ENCODE measurements at regions not wholly inside any gene's neighbourhood (a gene's known extent, or its start where the extent isn't known, plus 50 kb on each side); places are given as distances from the start of the nearest gene placed in this dataset.

- DNase-seq (ENCODE audit: low read depth in 1 of 2, low spot score in 1 of 2), result no peak
- no peak for TF ChIP-seq SPI1 (IDR thresholded peaks at IDR 0.05; ENCODE audit: borderline replicate concordance, low read depth)
- TF ChIP-seq REST (IDR thresholded peaks at IDR 0.05; ENCODE audit: insufficient replicate concordance, low read depth), result no peak
- no peak for TF ChIP-seq CTCF (IDR thresholded peaks at IDR 0.05; ENCODE audit: insufficient read depth, low read length)
- TF ChIP-seq GABPA (IDR thresholded peaks at IDR 0.05; ENCODE audit: low read depth), result no peak
- no peak for TF ChIP-seq POLR2AphosphoS5 (IDR thresholded peaks at IDR 0.05; ENCODE audit: low read depth)
Observed at GRCh38 chr17:71937914-71938313, 182.9 kb upstream of the SOX9 start.

GRCh38 chr17:71938340-71939010 lies 182.3 kb upstream of the SOX9 start:
- no peak overlapping the region for H3K4me3 ChIP-seq (replicated peaks; ENCODE audit: insufficient read depth, low read length)
- no peak overlapping the region for H3K27ac ChIP-seq (replicated peaks)
- TF ChIP-seq GABPA (IDR thresholded peaks at IDR 0.05; ENCODE audit: low read depth), result no peak
- no peak for TF ChIP-seq REST (IDR thresholded peaks at IDR 0.05; ENCODE audit: insufficient replicate concordance, low read depth)
- TF ChIP-seq CTCF (IDR thresholded peaks at IDR 0.05; ENCODE audit: insufficient read depth, low read length), result no peak
- no peaks in the 10 kb centered on the region for H3K27me3 ChIP-seq (ENCODE audit: insufficient read depth, poor library complexity, severe bottlenecking)
- no peak for DNase-seq (ENCODE audit: low read depth in 1 of 2, low spot score in 1 of 2)

More at GRCh38 chr17:71937914-71938313, 182.9 kb upstream of the SOX9 start:
- Histone ChIP-seq H3K4me3 (replicated peaks; ENCODE audit: insufficient read depth, low read length) (no peak overlapping the region), H3K27ac (replicated peaks) (no peak overlapping the region), H3K27me3 (ENCODE audit: insufficient read depth, poor library complexity, severe bottlenecking) (no peaks in the 10 kb centered on the region)

- TF ChIP-seq POLR2AphosphoS5 (IDR thresholded peaks at IDR 0.05; ENCODE audit: low read depth) (no peak), SPI1 (IDR thresholded peaks at IDR 0.05; ENCODE audit: borderline replicate concordance, low read depth) (no peak), REST (IDR thresholded peaks at IDR 0.05; ENCODE audit: insufficient replicate concordance, low read depth) (no peak), GABPA (IDR thresholded peaks at IDR 0.05; ENCODE audit: low read depth) (no peak), CTCF (IDR thresholded peaks at IDR 0.05; ENCODE audit: insufficient read depth, low read length) (no peak)
- DNase-seq (ENCODE audit: low read depth in 1 of 2, low spot score in 1 of 2), result no peak
- Histone ChIP-seq H3K27me3 (ENCODE audit: insufficient read depth, poor library complexity, severe bottlenecking) (no peaks in the 10 kb centered on the region), H3K4me3 (replicated peaks; ENCODE audit: insufficient read depth, low read length) (no peak overlapping the region), H3K27ac (replicated peaks) (no peak overlapping the region)
Observed at GRCh38 chr17:71941920-71942319, 178.9 kb upstream of the SOX9 start.

All from HL-60 (cell line).